HT-29 (cell line): ENCODE measurements at regions not wholly inside any gene's neighbourhood (a gene's known extent, or its start where the extent isn't known, plus 50 kb on each side); places are given as distances from the start of the nearest gene placed in this dataset.
A peak's percentile ranks its signal among the peaks of the same experiment; 100 is the strongest.

Experiments
- DNase-seq: peaks from one replicate; pipeline ENCODE4 v3.0.0-alpha.2; 2015; ENCODE audit warnings: low spot score

DNA sequence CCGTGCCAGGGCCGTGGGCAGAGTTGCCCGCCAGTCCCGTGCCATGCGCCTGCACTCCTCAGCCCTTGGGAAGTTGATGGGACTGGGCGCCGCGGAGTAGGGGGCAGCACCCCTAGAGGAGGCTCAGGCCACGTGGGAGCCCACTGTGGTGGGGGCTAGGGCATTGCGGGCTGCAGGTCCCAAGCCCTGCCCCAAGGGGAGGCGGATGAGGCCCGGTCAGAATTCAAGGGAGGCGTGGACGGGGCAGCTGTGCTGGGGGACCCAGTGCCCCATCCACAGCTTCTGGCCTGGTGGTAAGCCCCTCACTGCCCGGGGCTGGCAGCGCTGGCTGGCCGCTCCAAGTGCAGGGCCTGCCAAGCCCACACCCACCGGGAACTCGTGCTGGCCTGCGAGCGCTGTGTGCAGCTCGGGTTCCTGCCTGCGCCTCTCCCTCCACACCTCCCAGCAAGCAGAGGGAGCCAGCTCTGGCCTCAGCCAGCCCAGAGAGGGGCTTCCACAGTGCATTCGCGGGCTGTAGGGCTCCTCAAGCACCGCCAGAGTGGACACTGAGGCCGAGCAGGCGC lies 317.8 kb downstream of the HAO1 start:
- no peak for DNase-seq

- no peak for DNase-seq
These were observed 315.4 kb downstream of the HAO1 start for GRCh38 chr20:7624886-7625285.

- no peak for DNase-seq
These were observed 312.3 kb downstream of the HAO1 start for GRCh38 chr20:7627734-7628663.

GRCh38 chr20:7629880-7630279 lies 310.4 kb downstream of the HAO1 start:
- no peak for DNase-seq

- DNase-seq, result peak; percentile 65
These were observed 303.1 kb downstream of the HAO1 start for GRCh38 chr20:7637184-7637583.

DNA sequence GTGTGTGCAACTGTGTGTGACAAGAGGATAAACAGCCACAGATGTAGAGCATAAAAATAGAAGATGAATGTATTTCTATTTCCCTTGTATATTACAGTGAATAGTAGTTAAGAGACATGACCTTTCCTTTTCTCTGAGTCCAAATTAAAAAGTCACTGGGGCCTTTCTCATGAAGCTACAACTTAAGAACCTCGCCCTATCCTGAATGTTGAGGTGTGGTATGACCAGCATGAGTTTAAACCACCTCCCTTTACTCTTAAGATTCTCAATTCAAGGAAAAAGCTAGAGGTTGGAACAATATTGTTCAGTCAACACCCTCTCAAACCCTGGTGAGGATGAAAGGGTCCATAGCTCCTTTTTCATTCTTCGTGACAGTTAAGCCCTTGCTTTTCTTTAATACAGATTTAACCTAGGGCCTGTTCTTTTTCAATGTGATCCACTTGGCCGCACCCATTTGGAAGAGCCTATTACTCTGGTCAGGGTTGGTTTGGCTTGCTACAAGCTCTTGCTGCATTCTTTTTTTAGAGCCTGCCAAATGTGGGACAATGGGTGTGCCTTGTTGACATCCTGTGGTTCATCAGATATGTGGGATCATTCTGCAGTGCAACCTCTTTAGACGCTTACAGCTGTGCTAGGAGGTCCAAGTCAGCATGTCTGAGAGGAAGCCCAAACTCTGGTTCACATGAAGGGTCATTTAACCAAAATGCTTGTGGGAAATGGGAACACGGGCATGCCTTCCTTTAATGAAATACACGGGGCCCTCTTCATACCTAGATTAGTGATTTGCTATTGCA lies 290.0 kb downstream of the HAO1 start:
- DNase-seq, result no peak

DNA sequence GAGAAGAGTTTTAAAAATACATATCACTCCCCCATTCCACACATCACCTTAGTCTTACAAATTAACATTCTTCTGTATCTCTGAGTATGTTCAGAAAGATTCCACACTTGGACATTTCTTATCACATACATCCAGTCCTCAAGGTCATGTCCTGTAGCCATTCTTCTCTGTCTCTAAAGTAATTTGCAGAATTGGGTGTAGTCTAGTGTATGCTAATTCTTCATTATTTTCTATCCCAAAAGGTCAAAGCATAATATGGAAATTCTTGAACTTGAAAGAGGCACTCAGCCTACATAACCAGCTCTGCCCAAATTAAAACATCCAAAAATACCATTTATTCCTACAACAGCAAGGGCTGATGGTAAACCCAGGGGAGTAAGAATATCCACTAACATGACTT lies 286.0 kb downstream of the HAO1 start:
- DNase-seq, result no peak

GRCh38 chr20:7656687-7657467 lies 283.4 kb downstream of the HAO1 start:
- DNase-seq, result no peak

- DNase-seq, result peak; percentile 9
These were observed 282.7 kb downstream of the HAO1 start for GRCh38 chr20:7657569-7657968.

- no peak for DNase-seq
These were observed 280.1 kb downstream of the HAO1 start for GRCh38 chr20:7660165-7660564.

DNA sequence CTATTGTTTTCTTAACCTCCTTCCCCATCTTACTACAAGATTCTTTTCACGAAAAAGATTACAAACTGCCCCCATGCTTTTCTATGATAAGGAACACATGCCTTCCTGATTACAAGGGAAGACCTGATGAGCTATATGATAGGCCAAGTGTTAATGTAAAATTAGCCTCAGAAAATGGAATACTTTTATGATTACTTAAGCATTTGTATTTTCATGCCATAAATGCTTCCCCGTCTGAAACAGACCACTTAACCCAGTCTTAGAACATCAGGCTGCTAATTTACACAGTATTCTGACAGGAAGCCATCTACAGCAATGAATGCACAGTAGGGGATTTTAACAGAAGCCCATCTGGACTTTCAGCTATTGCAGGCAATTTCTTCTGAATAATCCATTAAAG lies 274.9 kb downstream of the HAO1 start:
- DNase-seq, result no peak

- no peak for DNase-seq
These were observed 273.1 kb downstream of the HAO1 start for GRCh38 chr20:7667194-7667593.

DNA sequence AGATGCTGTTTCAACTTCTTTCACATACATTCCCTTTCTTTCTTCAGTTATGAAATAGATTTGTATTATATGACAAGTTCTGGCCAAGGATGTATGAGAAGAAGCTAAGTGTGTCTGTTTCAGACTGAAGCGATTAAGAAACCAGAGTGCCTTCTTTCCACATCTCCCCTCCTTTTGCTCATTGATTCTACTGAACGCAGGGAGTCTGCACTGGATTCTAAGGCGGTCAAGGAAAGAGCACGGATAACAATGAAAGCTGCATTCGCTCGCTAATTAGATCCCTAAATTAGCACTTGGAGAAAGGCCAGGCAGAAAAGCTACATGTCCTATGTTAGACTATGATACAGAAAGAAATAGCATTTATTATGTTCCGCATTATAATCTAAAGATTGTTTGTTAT lies 267.7 kb downstream of the HAO1 start:
- DNase-seq, result no peak

DNA sequence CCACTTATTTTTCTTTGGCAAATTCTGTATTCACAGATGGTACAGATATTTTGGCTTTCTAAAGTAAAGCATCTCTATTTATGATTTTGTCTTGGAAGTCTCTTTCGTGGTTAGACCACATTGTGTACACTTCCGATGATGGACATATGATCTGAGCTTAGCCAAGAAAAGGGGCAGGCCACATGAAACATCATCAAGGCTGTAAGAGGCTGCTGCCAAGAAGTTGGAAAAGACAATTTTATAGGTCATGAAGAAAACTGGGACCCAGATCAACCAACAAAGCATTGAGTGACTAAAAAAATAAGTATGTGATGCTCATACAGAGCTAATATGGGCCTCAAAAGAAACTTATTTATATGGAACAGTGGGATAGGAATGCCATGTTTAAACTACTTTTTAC lies 266.4 kb downstream of the HAO1 start:
- no peak for DNase-seq

- no peak for DNase-seq
These were observed 257.3 kb downstream of the HAO1 start for GRCh38 chr20:7682916-7683315.

DNA sequence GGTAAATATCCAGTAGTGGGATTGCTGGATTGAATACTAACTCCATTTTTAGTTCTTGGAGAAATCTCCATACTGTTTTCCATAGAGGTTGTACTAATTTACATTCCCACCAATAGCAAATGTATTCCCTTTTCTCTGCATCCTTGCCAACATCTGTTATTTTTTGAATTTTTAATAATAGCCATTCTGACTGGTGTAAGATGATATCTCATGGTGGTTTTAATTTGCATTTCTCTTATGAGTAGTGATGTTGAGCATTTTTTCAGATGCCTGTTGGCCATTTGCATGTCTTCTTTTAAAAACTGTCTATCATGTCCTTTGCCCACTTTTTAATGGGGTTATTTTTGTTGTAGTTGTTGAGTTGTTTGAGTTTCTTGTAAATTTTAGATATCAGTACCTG lies 253.2 kb downstream of the HAO1 start:
- DNase-seq, result no peak

- no peak for DNase-seq
These were observed 251.1 kb downstream of the HAO1 start for GRCh38 chr20:7689151-7689550.

- DNase-seq, result no peak
These were observed 248.5 kb downstream of the HAO1 start for GRCh38 chr20:7691647-7692269.

- DNase-seq, result peak; percentile 7
These were observed 247.8 kb downstream of the HAO1 start for GRCh38 chr20:7692478-7692877.

DNA sequence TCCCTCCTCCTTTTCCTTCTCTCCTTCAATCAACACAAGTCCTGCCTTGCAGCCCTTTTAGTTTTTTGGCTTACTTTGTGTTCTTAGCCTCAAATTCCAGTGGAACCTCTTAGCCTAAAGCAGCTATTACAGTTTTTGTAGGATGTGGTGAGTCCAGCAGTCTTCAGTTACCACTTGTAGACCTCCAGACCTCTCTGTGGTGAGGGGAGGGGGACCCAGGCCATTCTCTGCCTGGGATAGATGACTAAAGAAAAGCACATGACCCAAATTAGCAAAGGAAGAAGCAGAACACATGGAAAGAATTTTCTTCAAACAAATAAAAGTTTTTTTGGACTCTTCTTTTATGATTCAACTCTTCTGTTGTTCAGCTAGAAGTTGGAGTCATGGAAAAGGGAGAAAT lies 246.5 kb downstream of the HAO1 start:
- DNase-seq, result no peak

- DNase-seq, result no peak
These were observed 245.2 kb downstream of the HAO1 start for GRCh38 chr20:7695051-7695495.
